PC-3 (cell line): ENCODE measurements at regions not wholly inside any gene's neighbourhood (a gene's known extent, or its start where the extent isn't known, plus 50 kb on each side); places are given as distances from the start of the nearest gene placed in this dataset.

Experiments used
- EZH2 ChIP-seq: fragments of 300-600 bp; sonication (generic); IDR thresholded peaks from one replicate; pipeline ENCODE4 v1.6.1; 2017; ENCODE audit warnings: antibody characterized with exemption, mild to moderate bottlenecking, low read length; ENCODE audit not compliant: unreplicated experiment
- EZH2phosphoT487 ChIP-seq: fragments of 300-600 bp; sonication (generic); IDR thresholded peaks from 2 replicates; pipeline ENCODE4 v1.6.1; 2018; ENCODE audit warnings: mild to moderate bottlenecking, antibody characterized with exemption, low read length, borderline replicate concordance
- TF ChIP-seq, protein P1 (sequence below): fragments of 300-600 bp; sonication (generic); conservative IDR thresholded peaks from 2 replicates; pipeline ENCODE4 v1.5.1; 2017; ENCODE audit warnings: antibody characterized with exemption, low read depth, mild to moderate bottlenecking, low read length

- TF ChIP-seq, protein P1, sequence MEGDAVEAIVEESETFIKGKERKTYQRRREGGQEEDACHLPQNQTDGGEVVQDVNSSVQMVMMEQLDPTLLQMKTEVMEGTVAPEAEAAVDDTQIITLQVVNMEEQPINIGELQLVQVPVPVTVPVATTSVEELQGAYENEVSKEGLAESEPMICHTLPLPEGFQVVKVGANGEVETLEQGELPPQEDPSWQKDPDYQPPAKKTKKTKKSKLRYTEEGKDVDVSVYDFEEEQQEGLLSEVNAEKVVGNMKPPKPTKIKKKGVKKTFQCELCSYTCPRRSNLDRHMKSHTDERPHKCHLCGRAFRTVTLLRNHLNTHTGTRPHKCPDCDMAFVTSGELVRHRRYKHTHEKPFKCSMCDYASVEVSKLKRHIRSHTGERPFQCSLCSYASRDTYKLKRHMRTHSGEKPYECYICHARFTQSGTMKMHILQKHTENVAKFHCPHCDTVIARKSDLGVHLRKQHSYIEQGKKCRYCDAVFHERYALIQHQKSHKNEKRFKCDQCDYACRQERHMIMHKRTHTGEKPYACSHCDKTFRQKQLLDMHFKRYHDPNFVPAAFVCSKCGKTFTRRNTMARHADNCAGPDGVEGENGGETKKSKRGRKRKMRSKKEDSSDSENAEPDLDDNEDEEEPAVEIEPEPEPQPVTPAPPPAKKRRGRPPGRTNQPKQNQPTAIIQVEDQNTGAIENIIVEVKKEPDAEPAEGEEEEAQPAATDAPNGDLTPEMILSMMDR, result no peak
- TF ChIP-seq EZH2 (no peak), EZH2phosphoT487 (no peak)
These were observed 96.0 kb upstream of the PPP2R3A start for GRCh38 chr3:135869439-135870105.
